AG09319 (cell line): ENCODE measurements at regions not wholly inside any gene's neighbourhood (a gene's known extent, or its start where the extent isn't known, plus 50 kb on each side); places are given as distances from the start of the nearest gene placed in this dataset.

Experiments used
- DNase-seq: peaks from one replicate; pipeline ENCODE4 v3.0.0-alpha.2; 2010; ENCODE audit warnings: low read depth; ENCODE audit errors: extremely low read depth
- TF ChIP-seq, protein P1 (sequence below): IDR thresholded peaks from 2 replicates; pipeline ENCODE4 v1.5.1; 2011; ENCODE audit warnings: low read depth, mild to moderate bottlenecking, inconsistent platforms, low read length, moderate library complexity

DNA sequence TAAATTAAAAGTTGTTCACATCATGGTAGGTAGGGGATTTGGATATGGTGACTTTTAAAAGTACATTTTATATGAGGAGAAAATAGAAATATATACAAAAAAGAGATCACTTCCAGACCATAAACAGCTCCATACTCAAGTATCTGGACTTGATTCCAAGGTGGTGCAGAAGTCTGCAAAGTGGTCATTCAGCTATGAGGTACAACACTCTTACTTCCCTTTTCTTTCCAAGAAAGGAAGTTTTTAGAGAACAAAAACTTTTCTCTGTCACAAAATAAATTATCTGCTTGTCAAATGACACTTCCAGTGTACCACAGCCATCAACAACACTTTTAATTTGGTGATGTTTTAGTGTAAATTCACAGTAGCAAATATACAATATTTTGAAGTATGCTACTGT is 1013.5 kb downstream of the GATA3 start:
- TF ChIP-seq, protein P1, sequence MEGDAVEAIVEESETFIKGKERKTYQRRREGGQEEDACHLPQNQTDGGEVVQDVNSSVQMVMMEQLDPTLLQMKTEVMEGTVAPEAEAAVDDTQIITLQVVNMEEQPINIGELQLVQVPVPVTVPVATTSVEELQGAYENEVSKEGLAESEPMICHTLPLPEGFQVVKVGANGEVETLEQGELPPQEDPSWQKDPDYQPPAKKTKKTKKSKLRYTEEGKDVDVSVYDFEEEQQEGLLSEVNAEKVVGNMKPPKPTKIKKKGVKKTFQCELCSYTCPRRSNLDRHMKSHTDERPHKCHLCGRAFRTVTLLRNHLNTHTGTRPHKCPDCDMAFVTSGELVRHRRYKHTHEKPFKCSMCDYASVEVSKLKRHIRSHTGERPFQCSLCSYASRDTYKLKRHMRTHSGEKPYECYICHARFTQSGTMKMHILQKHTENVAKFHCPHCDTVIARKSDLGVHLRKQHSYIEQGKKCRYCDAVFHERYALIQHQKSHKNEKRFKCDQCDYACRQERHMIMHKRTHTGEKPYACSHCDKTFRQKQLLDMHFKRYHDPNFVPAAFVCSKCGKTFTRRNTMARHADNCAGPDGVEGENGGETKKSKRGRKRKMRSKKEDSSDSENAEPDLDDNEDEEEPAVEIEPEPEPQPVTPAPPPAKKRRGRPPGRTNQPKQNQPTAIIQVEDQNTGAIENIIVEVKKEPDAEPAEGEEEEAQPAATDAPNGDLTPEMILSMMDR = no peak

DNA sequence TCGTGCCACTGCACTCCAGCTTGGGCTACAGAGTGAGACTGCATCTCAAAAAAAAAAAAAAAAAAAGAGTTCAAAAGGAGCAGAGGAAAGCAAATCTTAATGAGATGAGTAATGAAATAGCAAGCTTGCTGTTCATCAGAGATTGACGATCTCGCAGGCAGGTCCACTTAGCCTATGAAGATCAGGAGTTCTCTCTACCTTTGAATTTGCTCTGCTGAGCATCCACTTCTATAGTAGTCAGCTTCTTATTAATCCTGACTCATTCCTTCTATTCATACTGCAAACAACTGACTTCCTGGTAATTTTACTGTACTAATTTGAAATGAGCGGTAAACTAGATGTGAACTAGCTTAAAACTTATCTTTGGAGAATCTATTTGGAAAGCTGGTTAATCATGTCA is 1014.6 kb downstream of the GATA3 start:
- no peak for DNase-seq
- TF ChIP-seq, protein P1 = no peak

More for the DNA sequence above, 1013.5 kb downstream of the GATA3 start:
- no peak for DNase-seq

DNA sequence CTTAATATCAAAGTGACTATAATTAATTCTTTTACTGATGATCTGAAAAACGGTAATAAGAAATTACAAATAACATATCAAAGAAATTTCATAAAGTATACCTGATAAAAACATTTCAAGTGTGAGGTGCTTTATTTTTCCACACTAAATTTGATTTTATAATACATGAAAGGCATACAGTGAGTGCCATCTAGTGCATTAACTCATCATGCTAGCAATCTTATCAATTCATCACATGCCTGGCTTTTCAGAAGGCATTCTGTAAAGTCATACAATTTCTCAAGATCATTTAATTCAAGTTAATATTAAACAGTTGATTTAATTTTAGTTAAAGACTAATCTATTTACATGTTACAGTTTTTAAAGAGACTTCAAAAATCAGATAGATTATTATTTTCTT is 1020.9 kb downstream of the GATA3 start:
- no peak for DNase-seq
- TF ChIP-seq, protein P1 = no peak

DNA sequence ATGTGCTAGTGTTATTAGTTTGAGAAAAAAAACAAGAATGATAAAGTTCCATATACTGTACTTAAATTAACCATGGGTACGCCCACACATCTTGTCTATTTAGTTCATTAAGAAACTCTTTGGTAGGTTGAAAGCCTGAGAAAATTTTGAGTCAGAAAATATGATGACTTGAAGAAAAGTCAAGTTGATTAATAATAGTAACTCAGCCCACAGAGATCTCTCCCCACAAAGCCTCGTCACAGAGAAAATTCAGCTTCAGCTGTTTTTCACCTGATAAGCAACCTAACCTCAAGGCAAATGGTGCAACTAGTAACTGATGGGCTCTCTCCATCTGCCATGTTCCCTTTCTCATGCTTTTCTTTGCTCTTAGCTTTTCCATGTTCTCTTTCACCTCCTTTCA is 1021.6 kb downstream of the GATA3 start:
- TF ChIP-seq, protein P1 = no peak
- no peak for DNase-seq

DNA sequence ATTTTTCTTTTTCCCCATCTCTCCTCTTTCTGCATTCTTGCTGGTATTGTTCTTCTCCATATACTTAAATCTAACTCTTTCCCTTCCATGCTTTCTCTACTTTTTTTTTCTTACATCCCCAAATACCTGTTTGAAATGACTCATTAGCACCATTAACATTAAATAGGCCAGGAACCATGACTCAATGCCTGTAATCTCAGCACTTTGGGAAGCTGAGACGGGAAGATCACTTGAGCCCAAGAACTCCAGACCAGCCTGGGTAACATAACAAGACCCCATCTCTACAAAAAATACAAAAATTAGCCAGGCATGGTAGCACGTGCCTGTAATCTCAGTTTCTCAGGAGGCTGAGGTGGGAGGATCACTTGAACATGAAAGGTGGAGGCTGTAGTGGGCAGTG is 1026.8 kb downstream of the GATA3 start:
- no peak for DNase-seq
- TF ChIP-seq, protein P1 = no peak

DNA sequence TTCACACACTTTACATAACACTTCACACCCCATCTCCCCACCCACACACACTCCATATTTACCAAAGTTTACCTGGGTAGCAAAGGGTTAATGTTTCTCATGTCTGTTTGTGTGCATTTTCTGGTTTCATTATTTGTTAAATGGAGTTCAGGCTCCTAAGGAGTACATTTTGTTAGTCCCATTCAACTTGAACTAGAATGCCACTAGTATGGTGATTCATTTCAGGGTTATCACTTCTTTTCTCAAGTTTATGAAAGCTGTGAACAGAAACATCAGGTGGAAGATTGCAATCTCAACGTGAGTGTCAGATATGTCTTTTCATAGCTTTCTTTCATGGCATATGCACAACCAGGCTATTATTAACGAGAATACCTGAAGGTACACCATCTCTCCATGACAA is 1027.5 kb downstream of the GATA3 start:
- DNase-seq = no peak
- TF ChIP-seq, protein P1 = no peak

DNA sequence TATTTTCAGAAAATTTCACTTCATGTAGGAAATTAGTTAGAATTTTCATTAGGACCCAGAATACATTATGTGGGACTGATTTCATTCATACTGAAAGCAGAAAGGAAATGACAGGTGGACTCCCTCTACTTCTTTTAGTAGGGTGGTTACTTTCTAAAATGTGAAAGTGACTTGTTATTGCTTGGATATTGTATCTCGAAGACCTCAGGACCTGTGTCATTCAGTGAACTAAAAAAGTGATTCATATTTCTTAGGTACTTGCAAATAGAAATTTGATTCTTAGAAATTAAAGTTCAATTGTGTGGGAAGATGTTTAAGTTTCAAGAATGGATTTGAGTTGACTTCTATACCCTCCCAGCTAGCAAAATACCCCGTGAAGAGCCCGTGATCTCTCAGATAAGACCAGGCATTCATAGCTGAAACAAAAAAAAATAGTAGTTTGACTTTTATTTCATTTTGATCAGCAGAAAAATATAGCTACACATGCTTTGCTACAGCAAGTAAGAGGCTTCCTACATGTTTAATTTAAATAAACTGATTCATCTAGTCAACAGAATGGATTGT is 1037.1 kb downstream of the GATA3 start:
- TF ChIP-seq, protein P1 = no peak
- no peak for DNase-seq
